ENCODE measurements at regions not wholly inside any gene's neighbourhood (a gene's known extent, or its start where the extent isn't known, plus 50 kb on each side); places are given as distances from the start of the nearest gene placed in this dataset.

DNA sequence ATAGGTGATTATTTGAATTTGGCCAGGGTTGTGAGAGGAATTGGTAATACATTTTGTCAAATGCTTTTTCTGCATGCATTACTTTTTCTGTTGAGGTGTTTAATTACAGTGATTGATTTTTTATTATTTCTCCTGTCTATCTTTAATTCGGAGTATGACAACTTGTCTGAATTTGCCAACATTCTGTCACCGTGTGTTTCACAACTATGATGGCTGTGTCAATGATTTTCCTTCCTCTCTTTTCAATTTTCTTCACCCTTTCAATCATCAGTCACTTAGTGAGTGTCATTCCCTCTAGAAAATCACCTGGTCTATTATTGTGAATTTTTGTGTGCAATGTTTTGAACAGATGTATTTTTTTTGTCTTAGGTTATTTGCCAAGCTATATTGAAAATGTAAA lies 1221.4 kb upstream of the CDH18 start:
- TF ChIP-seq, protein P1, sequence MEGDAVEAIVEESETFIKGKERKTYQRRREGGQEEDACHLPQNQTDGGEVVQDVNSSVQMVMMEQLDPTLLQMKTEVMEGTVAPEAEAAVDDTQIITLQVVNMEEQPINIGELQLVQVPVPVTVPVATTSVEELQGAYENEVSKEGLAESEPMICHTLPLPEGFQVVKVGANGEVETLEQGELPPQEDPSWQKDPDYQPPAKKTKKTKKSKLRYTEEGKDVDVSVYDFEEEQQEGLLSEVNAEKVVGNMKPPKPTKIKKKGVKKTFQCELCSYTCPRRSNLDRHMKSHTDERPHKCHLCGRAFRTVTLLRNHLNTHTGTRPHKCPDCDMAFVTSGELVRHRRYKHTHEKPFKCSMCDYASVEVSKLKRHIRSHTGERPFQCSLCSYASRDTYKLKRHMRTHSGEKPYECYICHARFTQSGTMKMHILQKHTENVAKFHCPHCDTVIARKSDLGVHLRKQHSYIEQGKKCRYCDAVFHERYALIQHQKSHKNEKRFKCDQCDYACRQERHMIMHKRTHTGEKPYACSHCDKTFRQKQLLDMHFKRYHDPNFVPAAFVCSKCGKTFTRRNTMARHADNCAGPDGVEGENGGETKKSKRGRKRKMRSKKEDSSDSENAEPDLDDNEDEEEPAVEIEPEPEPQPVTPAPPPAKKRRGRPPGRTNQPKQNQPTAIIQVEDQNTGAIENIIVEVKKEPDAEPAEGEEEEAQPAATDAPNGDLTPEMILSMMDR (IDR thresholded peaks at IDR 0.05): no peak

GRCh38 chr5:21199087-21199486 lies 1211.1 kb upstream of the CDH18 start:
- TF ChIP-seq, protein P1 (IDR thresholded peaks at IDR 0.05): no peak

- TF ChIP-seq, protein P1 (IDR thresholded peaks at IDR 0.05): no peak
Measured at GRCh38 chr5:21195145-21195544, 1207.1 kb upstream of the CDH18 start.

DNA sequence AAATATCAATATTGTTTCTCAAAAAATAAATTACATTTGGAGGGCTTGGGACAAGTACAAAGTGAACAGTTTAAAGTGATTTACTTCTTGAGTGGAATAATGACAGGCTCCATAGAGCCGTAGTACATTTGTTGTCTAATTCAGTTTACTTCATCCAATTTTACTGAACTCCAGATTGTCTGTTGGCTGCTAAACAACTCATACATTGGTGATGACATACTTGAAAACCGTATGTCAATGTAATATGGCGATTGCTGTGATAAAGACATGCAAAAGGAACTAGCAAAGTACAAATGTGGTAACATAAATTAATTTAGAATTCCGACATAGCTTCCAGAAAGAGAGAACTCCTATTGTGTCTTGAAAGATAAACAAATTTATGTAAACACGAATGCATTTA lies 1197.5 kb upstream of the CDH18 start:
- TF ChIP-seq, protein P1 (IDR thresholded peaks at IDR 0.05): no peak

GRCh38 chr5:21184581-21184980 lies 1196.6 kb upstream of the CDH18 start:
- TF ChIP-seq, protein P1 (IDR thresholded peaks at IDR 0.05): no peak

DNA sequence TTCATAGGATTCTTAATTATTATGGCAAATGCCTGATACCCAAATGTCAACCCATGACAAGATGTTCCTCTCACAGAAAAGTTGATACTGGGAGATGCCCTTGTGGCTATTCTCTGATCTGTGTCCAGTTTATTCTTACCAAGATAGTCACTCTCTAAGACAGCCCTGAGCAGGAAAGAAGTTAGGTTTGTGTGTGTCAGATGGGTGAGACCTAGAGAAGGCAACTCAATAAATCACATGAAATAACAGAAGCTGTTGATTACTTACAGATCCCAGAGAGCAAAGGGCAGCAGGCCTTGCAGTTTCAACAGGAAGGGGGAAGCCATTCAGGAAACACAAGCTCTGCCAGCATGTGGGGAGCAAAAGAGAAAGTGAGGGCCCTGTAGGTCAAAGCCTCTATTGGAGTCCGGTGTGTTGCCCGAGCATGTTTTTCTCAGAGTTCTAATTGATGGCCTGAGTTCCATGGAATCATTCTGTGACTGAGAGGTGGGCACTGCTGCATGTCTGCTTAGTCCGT lies 1193.7 kb upstream of the CDH18 start:
- TF ChIP-seq, protein P1 (IDR thresholded peaks at IDR 0.05): no peak

- TF ChIP-seq, protein P1 (IDR thresholded peaks at IDR 0.05): no peak
Measured at GRCh38 chr5:21173526-21173925, 1185.5 kb upstream of the CDH18 start.

- TF ChIP-seq, protein P1 (IDR thresholded peaks at IDR 0.05): no peak
Measured at GRCh38 chr5:21173036-21173435, 1185.0 kb upstream of the CDH18 start.

Data from LNCAP (cell line).